DMS153 treated with DMSO at 0.1 percent for 48 hours (cell line): ENCODE measurements at regions not wholly inside any gene's neighbourhood (a gene's known extent, or its start where the extent isn't known, plus 50 kb on each side); places are given as distances from the start of the nearest gene placed in this dataset.
A peak's percentile ranks its signal among the peaks of the same experiment; 100 is the strongest.
"Not testable (repeated sequence)": the region's sequence is repeated elsewhere in the genome, so short reads cannot be mapped to it uniquely, and the experiment has no call there.

Experiments used
- DNase-seq: peaks from one replicate; lab custom pipeline; 2025; ENCODE audit not compliant: unreplicated experiment; lab: John Stamatoyannopoulos, UW

DNA sequence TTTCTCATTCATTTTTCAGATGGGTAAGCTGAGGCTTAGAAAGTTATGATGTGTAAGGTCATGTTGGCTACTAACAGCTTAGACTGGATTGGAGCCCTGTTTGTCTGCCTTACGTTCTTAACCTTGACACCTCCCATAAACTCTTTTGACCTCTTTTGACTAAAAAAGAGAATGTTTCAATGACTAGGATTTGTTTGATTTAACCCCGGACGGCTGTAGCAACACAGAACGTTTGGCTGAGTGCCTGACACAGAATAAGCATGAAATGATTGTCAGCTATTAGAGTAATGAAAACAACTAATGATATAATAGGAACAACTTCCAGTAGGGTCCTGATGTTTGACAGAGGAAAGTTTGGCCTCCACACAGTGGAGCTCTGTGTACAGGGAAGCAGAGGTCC, 83.3 kb upstream of the PDZD8 start:
- no peak for DNase-seq

DNA sequence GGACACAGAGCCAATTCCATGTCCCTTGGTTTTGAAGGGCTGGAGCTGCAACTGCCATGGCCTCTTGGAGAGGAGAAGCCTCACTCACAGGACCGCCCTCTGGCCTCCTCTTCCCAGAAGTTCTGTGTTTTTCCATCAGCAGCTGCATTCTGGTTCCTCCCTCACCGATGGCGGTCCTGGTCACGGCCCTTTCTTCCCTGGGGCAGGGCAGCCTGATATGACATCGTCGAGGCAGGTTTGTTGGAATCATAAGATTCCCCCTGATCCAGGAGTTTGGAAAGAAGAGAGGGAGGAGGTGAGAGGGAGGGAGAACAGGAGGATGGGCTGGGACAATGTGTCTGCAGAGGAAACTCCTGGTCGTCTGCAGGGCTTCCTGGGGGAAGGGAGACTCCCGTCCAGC, 82.7 kb upstream of the PDZD8 start:
- no peak for DNase-seq

DNA sequence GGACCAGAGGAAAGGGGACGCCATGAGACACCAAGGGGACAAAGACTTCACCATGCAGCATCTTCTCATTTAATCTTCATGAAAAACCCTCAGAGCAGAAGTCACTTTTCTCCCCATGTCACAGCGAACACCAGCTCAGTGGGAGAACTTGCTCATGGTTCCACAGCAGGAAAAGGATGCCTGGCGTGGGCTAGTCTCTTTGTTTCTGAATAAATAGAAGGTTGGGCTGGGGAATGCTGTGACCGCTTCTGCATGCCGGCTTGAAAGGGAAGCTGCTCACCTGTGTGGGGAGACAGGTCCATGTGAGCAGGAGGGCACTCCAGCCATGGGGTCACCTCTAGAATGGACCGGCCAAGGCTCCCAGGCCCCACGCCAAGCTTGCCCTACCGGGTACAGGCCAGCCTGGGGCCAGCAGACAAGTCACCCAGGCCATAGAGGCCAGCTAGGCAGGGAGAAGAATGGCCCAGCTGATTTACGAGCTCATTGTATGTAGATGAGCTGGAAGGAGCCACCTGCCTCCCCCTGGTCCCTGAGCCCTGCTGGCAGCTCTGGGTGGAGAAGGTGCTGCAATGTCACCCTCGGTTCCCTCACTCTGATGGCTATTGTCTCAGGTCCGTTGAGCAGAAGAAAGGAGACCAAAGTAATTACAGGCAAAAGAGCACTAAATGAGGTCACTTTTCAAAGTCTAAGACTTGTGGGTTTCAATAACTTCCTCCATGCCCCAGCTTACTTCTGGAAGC, 82.0 kb upstream of the PDZD8 start:
- DNase-seq = no peak

DNA sequence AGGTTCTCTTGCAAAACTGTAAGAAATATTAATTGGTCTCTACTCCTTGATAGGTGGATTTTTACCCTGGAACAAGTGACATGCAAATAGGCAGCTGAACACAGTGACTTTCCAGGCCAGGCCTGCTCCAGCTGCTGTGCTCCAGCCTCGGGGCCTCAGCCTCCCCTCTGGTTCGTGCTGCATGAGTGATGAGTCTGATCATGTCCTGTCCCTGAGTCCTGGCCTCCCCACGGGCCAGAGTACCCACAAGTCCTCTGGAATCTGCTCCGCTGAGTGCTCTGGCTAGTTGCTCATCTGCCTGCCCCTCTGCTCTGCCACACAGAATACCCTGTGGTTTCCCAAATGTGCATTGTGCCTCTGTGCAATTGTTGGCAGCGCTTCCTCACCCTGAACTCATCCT, 80.1 kb upstream of the PDZD8 start:
- DNase-seq = no peak

DNA sequence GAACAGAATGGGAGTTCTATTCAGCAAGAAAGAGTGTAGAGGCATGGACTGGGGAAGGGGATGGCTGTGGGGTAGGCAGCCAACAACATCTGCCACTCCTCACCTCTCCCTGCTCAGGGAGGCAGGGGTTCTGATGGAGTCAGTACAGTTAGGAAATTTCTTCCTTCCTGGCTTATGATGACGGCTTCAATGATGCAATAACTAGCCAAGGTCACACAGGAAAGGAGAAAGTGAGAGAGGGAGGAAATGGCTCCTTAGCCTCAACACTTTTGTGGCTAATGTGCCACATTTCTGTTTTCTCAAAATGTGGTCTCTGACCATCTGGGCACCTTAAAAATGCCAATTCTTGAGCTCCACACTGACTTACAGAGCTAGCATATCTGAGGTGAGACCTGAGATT, 79.3 kb upstream of the PDZD8 start:
- no peak for DNase-seq

DNA sequence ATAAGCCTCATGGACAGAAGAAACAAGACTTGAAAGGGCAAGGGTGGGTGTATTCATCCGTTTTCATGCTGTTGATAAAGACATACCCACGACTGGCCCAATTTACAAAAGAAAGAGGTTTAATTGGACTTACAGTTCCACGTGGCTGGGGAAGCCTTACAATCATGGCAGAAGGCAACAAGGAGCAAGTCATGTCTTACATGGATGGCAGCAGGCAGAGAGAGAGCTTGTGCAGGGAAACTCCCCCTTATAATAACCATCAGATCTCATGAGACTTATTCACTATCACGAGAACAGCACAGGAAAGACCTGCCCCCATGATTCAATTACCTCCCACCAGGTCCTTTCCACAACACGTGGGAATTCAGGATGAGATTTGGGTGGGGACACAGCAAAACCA, 78.2 kb upstream of the PDZD8 start:
- DNase-seq = not testable (repeated sequence)

DNA sequence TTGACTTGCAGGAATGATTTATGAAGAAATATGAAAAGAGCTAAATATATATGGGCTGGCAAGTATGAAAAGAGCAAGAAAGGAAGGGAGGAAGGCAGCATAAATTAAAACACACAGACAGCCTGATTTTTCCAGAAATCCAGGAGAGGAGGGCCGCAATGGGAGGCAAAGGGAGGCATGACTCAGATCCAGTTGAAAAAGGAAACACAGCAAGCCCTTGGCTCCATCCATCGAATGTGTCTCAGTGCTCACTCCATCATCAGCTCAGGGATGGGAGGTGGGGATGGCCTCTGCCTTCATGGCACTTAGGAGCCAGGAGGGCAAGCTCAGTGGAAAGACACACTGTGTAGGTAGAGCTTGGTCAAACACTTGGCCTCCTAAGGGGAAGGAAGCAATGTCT, 75.7 kb upstream of the PDZD8 start:
- no peak for DNase-seq

DNA sequence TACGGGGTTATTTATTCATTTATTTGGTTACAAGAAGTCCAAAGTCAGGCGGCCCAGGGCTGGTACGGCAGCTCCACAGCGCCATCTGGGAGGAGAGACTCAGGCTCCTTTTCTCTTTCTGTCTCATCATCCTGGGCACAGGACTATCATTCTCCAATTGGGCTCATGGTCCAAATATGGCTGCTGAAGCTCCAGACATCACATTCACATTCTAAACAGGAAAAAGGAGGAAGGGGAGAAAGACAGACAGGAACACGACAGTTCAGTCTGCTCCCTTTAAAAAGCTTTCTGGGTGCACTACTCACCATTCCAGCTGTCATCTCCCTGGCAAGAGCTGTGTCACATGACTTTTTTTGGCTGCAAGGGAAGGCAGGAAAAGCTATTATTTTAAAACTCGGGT, 74.4 kb upstream of the PDZD8 start:
- DNase-seq = no peak

DNA sequence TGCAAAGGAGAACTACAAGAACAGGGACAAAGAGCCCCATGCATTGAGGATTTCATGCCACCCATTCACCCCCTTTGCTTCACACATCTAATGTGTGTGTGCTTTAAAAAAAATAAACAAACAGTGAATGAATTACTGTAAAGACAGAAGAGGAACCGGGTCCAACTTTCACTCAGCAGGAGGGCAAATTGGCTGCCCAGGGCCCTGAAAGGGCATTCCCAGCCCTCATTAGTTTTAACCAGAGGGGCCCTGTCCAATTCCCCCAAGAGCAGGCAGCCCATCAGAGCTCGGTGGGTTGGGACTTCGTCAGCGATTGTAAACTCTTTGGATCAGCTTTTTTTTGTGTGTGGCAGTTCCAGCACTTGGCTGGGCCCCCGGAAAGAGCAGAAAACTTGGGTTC, 73.6 kb upstream of the PDZD8 start:
- no peak for DNase-seq

DNA sequence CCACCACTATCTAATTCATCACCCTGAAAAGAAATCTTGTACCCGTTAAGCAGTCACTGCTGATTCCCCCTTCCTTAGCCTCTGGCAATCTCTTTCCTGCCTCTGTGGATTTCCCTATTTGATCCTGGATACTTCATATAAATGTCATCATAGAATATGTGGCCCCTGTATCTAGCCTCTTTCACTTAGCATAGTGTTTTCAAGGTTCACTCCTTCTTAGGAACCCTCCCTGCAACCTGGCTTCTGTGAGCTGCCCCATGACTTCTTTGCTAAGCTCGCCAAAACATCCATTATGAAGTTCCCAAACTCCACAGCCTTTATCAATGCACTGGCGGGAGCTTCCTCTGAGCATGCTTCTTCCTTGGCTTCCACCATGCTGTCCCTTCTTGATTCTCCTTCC, 70.8 kb upstream of the PDZD8 start:
- DNase-seq = no peak

DNA sequence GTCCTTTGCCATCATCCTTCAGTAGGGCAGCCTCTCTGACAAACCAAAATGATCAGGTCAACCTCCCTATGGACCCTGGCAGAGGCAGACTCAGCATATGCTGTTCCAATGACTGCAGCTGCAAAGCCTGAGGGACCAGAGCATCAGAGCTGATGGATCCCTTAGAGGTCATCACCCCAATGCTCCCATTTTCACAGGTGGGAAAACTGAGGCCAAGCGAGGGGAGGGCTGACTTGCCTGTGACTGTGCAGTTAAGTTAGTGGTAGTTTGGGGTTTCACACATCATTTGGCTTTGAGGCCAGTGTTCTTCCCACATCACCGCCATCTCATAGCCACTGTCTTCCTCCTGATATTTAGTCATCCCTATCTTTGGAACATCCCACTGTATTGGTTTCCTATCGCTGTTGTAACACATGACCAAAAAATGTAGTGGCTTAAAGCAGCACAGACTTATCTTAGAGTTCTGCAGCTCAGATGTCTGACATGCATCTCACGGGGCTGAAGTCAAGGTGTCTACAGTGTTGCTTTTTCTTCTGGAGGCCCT, 69.3 kb upstream of the PDZD8 start:
- no peak for DNase-seq

DNA sequence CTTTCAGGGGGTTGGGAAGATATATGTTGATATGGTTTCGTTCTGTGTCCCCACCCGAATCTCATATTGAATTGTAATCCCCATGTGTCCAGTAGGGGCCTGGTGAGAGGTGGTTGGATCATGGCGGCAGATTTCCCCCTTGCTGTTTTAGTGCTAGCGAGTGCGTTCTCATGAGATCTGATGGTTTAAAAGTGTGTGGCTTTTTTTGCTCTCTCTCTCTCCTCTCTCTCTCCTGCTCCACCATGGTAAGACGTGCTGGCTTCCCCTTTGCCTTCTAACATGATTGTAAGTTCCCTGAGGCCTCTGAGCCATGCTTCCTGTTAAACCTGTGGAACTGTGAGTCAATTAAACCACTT, 68.4 kb upstream of the PDZD8 start:
- DNase-seq = no peak

DNA sequence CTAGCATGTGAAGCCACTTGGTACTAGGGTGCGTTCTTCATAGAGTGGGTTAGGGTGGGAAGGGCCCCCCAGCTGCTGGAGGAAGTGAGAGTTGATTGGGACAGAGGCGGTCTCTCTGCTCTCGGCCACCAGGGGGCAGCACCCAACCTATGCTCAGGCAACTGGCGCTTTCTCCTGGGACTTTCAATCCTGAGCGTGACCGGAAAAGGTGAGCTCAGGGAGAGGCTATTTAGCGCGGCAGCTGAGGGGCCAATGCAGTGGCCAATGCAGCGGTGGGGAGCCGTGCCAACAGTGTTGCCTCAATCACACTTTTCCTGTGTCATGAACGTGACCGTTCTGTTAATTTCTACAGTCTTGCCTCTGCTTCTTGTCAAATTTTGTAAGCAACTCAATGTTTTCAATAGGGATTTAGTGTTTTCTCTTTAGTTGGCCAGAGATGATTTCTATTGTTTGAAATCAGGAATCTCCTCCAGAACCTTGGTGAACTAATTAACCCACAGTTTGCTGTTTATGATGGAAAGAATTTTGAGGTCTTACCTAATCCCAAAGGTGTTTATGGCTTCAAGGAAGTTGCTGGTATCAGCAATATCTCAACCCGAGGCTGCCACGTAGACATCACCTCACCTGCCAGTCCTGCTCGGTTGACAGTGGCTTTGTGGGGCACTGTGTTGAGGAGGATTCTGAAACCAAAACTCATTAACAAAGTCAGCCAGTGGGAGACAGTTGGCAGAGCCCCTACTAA, 67.9 kb upstream of the PDZD8 start:
- peak; percentile 22 for DNase-seq

DNA sequence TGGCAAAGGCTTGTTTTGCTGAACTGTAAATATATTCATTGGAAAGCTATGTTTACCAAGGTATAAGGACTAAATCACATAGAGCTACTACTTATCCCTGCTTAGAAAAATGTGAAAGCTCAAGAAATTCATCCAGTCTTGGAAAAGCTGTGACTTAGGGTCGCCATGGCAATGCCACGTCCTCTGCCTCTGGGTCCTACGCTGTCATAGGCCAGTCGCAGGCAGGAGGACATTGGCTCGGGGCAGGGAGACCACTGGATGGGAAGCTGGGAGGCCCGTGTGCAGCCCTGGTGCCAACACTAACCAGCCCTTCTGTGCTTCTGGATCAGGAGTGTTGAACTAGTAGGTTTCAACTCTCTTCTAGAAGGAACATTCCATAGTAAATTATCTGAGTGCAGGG, 67.3 kb upstream of the PDZD8 start:
- no peak for DNase-seq

DNA sequence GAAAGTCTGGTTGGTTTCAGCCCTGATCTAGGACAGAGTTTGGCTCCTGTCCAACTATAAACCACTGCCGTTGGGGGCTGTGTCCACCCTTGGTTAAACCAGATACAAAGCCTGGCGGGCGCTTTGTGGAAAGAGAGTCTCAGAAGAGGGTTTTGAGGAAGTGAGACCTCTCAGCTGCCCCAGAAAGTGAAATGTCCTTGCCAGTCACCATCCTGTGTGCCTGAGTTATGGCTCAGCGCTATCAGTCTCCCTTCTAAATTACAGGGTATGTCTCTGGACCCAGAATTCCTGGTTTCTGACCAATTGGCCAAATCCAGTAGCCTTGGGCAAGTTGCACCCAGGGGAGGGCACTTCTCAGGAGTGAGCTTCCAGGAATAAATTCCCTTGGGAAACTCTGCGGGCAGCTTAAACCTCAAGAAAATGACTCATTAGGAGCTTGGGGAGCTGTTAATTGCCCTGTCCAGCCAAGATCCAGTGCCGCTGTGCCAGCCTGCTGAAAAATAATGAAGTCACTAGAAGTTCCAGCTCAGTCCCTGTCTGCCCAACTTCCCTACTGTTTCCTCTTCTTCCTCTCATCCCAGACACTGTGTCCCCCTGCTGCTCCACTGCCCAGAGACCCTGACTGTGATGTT, 66.7 kb upstream of the PDZD8 start:
- DNase-seq = no peak

DNA sequence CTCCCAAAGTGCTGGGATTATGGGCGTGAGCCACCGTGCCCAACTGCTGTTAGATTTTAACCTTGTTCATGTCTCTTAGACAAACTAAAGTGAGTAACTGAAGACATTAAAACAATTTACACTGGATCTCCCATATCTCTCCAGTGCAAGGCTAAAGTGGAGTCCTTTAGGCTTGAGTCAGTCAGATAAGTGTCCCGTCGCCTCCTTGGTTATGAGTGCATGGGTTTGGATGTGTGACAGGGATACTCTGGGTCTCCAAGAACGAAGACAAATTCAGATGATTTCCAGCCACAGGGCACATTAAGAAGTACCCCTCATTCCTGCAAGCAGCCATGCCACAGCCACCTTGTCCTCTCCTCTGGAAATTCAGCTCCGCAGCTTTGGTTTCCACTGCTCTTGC, 66.1 kb upstream of the PDZD8 start:
- DNase-seq = no peak

DNA sequence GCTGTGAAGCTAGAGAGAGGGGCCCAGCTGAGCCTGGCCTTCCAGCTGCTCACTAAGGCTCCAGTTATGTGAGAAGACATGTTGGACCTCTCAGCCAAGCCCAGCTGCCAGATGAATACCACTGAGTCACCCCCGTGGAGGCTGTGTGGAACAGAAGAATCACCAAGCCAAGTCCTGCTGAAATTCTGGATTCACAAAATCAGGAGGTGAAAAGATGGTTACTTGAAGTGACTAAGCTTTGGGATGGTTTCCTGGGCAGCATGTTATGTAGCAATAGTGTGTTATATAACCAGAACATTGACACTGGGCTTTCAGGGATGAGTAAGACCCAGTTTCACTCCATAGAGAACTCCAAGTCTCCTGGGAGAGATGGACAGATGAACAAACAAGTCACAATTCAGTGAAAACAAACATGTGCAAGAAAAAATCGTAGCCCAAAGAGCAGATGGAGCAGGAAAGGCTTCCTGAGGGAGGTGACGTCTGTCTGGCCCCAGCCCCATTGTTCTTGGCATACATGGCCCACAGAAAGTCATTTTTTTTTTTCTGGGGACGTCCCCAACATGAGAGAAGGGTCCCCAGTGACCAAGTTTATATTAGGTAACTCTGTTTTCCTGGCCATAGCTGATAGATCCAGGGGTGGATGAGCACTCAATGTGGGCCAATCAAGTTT, 64.1 kb upstream of the PDZD8 start:
- DNase-seq = no peak

DNA sequence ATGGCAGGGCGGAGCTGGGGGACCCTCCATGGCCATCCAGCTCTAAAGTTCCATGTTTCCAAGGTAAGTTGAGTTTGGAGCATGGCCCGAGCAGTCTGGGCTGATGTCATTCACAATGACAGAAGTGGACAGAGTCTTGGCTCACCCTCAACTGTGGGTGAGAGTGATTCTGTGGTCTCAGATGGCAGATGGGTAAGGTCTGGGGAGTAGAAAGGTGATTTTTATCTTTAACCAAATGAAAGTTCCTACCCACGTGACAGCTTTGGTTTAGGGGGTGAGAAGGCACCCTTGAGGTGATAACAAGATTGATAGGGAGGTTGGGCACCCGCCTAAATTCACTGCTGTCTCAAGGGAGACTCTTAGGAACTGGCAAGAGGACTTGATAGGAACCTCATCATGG, 57.6 kb upstream of the PDZD8 start:
- DNase-seq = no peak

DNA sequence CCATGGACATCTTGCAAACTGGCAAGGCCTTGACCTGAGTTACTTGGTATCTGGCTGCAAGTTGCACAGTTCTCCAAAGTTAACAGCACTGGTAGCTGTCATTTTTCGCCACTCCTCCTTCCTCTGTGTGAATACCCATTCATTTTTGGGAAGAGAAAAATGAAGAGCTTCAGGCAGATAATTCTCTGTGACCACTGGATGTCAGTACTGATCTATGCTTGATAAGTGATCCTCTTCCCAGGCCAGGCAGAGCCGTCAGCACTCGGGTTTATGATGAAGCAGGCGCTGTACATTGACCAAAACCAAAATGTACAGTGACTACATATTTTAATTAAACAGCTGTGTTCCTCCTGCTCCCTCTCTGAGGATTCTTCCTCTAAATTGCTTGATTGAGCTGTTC, 55.9 kb upstream of the PDZD8 start:
- DNase-seq = no peak

DNA sequence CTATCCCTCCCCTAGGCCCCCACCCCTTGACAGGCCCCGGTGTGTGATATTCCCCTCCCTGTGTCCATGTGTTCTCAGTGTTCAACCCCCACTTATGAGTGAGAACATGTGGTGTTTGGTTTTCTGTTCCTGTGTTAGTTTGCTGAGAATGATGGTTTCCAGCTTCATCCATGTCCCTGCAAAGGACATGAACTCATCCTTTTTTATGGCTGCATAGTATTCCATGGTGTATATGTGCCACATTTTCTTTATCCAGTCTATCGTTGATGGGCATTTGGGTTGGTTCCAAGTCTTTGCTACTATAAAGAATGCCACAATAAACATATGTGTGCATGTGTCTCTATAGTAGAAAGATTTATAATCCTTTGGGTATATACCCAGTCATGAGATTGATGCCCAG, 55.3 kb upstream of the PDZD8 start:
- not testable (repeated sequence) for DNase-seq

DNA sequence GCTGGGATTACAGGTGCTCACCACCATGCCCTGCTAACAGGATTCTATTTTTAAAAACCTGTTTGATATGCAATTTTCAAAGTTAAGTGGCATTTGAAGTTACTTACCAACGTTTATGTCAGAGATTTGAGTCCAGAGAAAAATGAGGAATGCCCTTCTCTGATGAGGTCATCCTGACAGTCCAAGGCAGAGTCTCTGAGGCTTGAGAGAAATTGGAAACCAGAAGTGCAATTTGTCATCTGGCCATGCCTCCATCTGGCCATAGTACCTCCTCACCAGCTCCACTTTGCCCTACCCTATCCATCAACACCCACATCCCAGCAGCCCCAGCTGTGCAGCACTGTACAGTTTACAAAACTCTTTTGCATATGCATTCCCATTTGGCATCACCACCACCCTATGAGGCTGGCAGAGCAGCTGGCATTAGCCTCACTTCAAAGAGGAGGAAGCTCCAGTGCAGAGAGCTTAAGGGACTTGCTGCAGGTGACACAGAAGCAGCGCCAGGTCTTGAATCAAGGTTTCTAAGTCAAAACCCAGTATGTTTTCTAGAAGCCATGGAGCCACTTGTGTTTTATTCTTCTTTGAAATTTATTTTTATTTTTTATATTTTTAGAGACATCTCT, 54.5 kb upstream of the PDZD8 start:
- DNase-seq = no peak
